ENCODE measurements at regions not wholly inside any gene's neighbourhood (a gene's known extent, or its start where the extent isn't known, plus 50 kb on each side); places are given as distances from the start of the nearest gene placed in this dataset.

DNA sequence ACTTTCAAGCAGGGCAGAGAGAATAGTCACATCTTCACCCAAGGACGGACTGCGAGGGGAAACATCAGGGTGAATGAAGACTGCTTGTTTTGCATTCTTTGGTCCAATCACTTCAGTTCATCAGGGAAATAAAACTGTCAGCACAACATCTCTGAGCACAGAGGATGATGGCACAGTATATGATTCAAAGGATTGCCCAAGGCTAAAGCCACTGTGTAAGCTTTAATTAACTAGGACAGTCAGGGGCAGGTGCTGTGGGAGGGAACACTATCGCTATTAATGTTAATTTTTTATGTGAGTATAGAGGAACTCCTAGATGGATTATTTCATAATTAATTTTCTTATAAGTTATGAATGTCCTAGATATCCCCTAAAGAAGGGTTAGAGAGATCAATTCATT lies 112.1 kb downstream of the BASP1 start:
- ATAC-seq (ENCODE audit: low read depth) (no peak), DNase-seq (no peak)
- Histone ChIP-seq H3K36me3 (replicated peaks in 1 of 2; ENCODE audit: control extremely low read depth in 1 of 2, control insufficient read depth in 1 of 2, extremely low read depth in 1 of 2, insufficient read depth in 2 of 2, low read length in 1 of 2) (no peaks in the 10 kb centered on the region), H3K27ac (ENCODE audit: low read length in 2 of 2) (no peak overlapping the region), H3K4me3 (ENCODE audit: control extremely low read depth in 1 of 5, extremely low read depth in 1 of 5, insufficient read depth in 1 of 5, low read depth in 2 of 5, low read length in 4 of 5) (no peak overlapping the region), H3K27me3 (replicated peaks in 1 of 4; ENCODE audit: control extremely low read depth in 1 of 4, control insufficient read depth in 3 of 4, insufficient read depth in 4 of 4, low read length in 3 of 4) (no peaks in the 10 kb centered on the region), H3K9ac (ENCODE audit: low read length) (no peak overlapping the region), H3K9me3 (ENCODE audit: control extremely low read depth in 1 of 3, control insufficient read depth in 2 of 3, insufficient read depth in 1 of 3, low read length in 2 of 3) (peaks cover 0 to 11% (median 10%) of the 10 kb centered on the region in 3 donors), H3K4me2 (replicated peaks; ENCODE audit: low read depth, low read length, poor library complexity, severe bottlenecking) (no peak overlapping the region), H4K20me1 (ENCODE audit: control insufficient read depth, insufficient read depth, low read length, poor library complexity, severe bottlenecking) (no peaks in the 10 kb centered on the region), H3K4me1 (ENCODE audit: control insufficient read depth in 2 of 2, insufficient read depth in 2 of 2, low read length in 2 of 2) (no peaks in the 10 kb centered on the region), H3K79me2 (ENCODE audit: control insufficient read depth, insufficient read depth, low read length) (no peaks in the 10 kb centered on the region), H2AFZ (ENCODE audit: insufficient read depth, low read depth, low read length, poor library complexity, severe bottlenecking) (no peak overlapping the region)
- 100% methylated on average over 2 of the region's 3 CpGs for WGBS (ENCODE audit: insufficient coverage)
- POLR2A ChIA-PET, result no interaction called here
- Mint-ChIP-seq H3K4me3 (no peak overlapping the region), H3K27me3 (no peaks in the 10 kb centered on the region), H3K27ac (no peak overlapping the region), H3K9me3 (ENCODE audit: insufficient read depth) (peaks cover 12% of the 10 kb centered on the region), H3K4me1 (no peaks in the 10 kb centered on the region)
- no peak for TF ChIP-seq EZH2 (IDR thresholded peaks at IDR 0.05; ENCODE audit: borderline replicate concordance, insufficient read depth, low read depth, low read length, poor library complexity, severe bottlenecking)
- CTCF ChIA-PET, result no interaction called here
- intact Hi-C loops (cut with micrococcal nuclease), result no loop called here

DNA sequence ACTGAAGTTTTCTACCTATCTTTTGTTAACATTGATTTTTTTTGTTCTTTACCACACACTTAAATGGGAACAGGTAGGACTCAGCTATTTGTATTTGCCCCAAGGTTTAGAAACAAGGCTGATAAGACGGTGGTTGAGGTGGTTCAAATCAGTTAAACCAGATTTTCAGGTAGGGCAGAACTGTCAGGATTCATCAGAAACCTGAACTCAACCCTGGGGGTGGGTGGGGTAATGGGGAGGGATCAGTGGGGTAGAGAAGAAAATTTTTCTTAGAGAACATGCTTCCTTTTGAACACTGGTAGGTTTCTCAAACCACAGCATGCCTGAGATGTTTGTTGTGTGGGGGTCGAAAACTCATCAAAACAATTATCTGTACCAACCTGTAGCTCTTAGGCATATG lies 113.0 kb downstream of the BASP1 start:
- no peaks in the 10 kb centered on the region for H4K20me1 ChIP-seq (ENCODE audit: control insufficient read depth, insufficient read depth, low read length, poor library complexity, severe bottlenecking)
- Mint-ChIP-seq H3K9me3 (ENCODE audit: insufficient read depth) (peaks cover 14% of the 10 kb centered on the region), H3K27me3 (no peaks in the 10 kb centered on the region), H3K4me3 (no peak overlapping the region), H3K4me1 (no peaks in the 10 kb centered on the region), H3K27ac (no peak overlapping the region)
- H3K36me3 ChIP-seq (replicated peaks in 1 of 2; ENCODE audit: control extremely low read depth in 1 of 2, control insufficient read depth in 1 of 2, extremely low read depth in 1 of 2, insufficient read depth in 2 of 2, low read length in 1 of 2), result no peaks in the 10 kb centered on the region
- peaks cover 0 to 13% (median 11%) of the 10 kb centered on the region in 3 donors for H3K9me3 ChIP-seq (ENCODE audit: control extremely low read depth in 1 of 3, control insufficient read depth in 2 of 3, insufficient read depth in 1 of 3, low read length in 2 of 3)
- H3K4me2 ChIP-seq (replicated peaks; ENCODE audit: low read depth, low read length, poor library complexity, severe bottlenecking), result no peak overlapping the region
- H2AFZ ChIP-seq (ENCODE audit: insufficient read depth, low read depth, low read length, poor library complexity, severe bottlenecking), result no peak overlapping the region
- no peak overlapping the region for H3K9ac ChIP-seq (ENCODE audit: low read length)
- intact Hi-C loops (cut with micrococcal nuclease), result no loop called here
- H3K27me3 ChIP-seq (replicated peaks in 1 of 4; ENCODE audit: control extremely low read depth in 1 of 4, control insufficient read depth in 3 of 4, insufficient read depth in 4 of 4, low read length in 3 of 4), result no peaks in the 10 kb centered on the region
- H3K4me1 ChIP-seq (ENCODE audit: control insufficient read depth in 2 of 2, insufficient read depth in 2 of 2, low read length in 2 of 2), result no peaks in the 10 kb centered on the region
- no peak for TF ChIP-seq EZH2 (IDR thresholded peaks at IDR 0.05; ENCODE audit: borderline replicate concordance, insufficient read depth, low read depth, low read length, poor library complexity, severe bottlenecking)
- no peak for TF ChIP-seq CTCF (IDR thresholded peaks at IDR 0.05)
- no peaks in the 10 kb centered on the region for H3K79me2 ChIP-seq (ENCODE audit: control insufficient read depth, insufficient read depth, low read length)
- no peak overlapping the region for H3K27ac ChIP-seq (ENCODE audit: low read length in 2 of 2)
- 100% methylated on average over 1 of the region's 2 CpGs for WGBS (ENCODE audit: insufficient coverage)
- CTCF ChIA-PET, result no interaction called here
- H3K4me3 ChIP-seq (ENCODE audit: control extremely low read depth in 1 of 5, extremely low read depth in 1 of 5, insufficient read depth in 1 of 5, low read depth in 2 of 5, low read length in 4 of 5), result no peak overlapping the region
- ATAC-seq (ENCODE audit: low read depth), result no peak
- POLR2A ChIA-PET, result no interaction called here
- no peak for DNase-seq

Measured in B cell (primary cell).